ENCODE measurements at regions not wholly inside any gene's neighbourhood (a gene's known extent, or its start where the extent isn't known, plus 50 kb on each side); places are given as distances from the start of the nearest gene placed in this dataset.

DNA sequence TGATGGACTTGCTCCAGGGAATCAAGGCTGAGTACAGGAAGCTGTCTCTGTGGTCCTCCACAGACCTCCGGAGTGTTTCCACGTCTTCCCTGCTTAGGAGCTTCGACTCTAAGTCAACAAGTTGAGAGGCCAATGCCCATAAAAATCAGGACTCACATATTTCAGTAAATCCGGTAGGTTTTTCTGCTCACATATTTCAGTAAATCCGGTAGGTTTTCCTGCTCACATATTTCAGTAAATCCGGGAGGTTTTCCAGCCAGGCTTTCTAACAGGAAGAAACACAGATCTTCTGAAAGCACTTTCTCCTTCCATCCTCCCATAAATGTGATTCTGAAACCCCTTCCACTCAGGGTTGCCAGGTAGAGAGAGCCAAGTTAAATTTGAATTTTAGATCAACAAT is 340.1 kb upstream of the SHH start:
- no peak for DNase-seq
- H3K4me3 ChIP-seq (ENCODE audit: low read depth, low read length) = no peak overlapping the region
- no peaks in the 10 kb centered on the region for H3K36me3 ChIP-seq (ENCODE audit: control insufficient read depth, insufficient read depth, low read length)
- H3K27me3 Mint-ChIP-seq = peaks cover 5% of the 10 kb centered on the region
- no peak overlapping the region for H3K4me3 Mint-ChIP-seq
- no peaks in the 10 kb centered on the region for H3K4me1 Mint-ChIP-seq
- H3K27me3 ChIP-seq (ENCODE audit: control insufficient read depth, insufficient read depth, low read length) = no peaks in the 10 kb centered on the region
- H3K36me3 Mint-ChIP-seq = no peaks in the 10 kb centered on the region
- H3K4me1 ChIP-seq (ENCODE audit: control insufficient read depth, insufficient read depth, low read length, poor library complexity, severe bottlenecking) = no peaks in the 10 kb centered on the region
- no peak for ATAC-seq (ENCODE audit: low read depth in 2 of 2)
- peaks cover 0 to 4% (median 0%) of the 10 kb centered on the region in 7 donors for H3K9me3 Mint-ChIP-seq
- no peak overlapping the region for H3K27ac Mint-ChIP-seq
- no peaks in the 10 kb centered on the region for H3K9me3 ChIP-seq (ENCODE audit: control insufficient read depth in 2 of 2, low read length in 2 of 2)
- H3K27ac ChIP-seq (ENCODE audit: insufficient read depth, low read length, poor library complexity, severe bottlenecking) = no peak overlapping the region

DNA sequence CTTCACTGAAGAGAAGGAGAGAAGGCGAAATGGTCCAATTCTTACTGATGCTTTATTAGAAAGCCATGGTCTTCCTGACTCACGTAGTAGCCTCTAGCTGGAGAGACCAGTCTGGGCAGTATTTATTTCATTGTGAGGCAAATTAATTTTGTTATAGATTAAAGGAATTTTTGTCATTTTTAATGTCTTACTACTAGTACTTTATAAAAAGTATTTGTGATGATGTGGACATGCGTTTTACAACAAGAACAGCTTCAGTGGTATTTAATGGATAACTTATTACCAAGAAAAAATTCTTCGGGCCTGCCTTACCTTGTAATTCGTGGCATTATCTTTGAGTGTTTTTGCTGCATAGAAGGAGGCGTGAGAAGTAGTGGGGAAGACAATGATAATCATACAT is 339.4 kb upstream of the SHH start:
- no peaks in the 10 kb centered on the region for H3K36me3 Mint-ChIP-seq
- ATAC-seq (ENCODE audit: low read depth in 2 of 2) = no peak
- H3K27me3 ChIP-seq (ENCODE audit: control insufficient read depth, insufficient read depth, low read length) = no peaks in the 10 kb centered on the region
- H3K4me1 Mint-ChIP-seq = no peaks in the 10 kb centered on the region
- H3K27ac ChIP-seq (ENCODE audit: insufficient read depth, low read length, poor library complexity, severe bottlenecking) = no peak overlapping the region
- H3K36me3 ChIP-seq (ENCODE audit: control insufficient read depth, insufficient read depth, low read length) = no peaks in the 10 kb centered on the region
- peaks cover under 1% of the 10 kb centered on the region for H3K27me3 Mint-ChIP-seq
- H3K4me3 ChIP-seq (ENCODE audit: low read depth, low read length) = no peak overlapping the region
- no peak for DNase-seq
- no peaks in the 10 kb centered on the region for H3K4me1 ChIP-seq (ENCODE audit: control insufficient read depth, insufficient read depth, low read length, poor library complexity, severe bottlenecking)
- no peaks in the 10 kb centered on the region for H3K9me3 ChIP-seq (ENCODE audit: control insufficient read depth in 2 of 2, low read length in 2 of 2)
- H3K9me3 Mint-ChIP-seq = peaks cover 0 to 4% (median 0%) of the 10 kb centered on the region in 7 donors
- no peak overlapping the region for H3K4me3 Mint-ChIP-seq
- H3K27ac Mint-ChIP-seq = no peak overlapping the region

DNA sequence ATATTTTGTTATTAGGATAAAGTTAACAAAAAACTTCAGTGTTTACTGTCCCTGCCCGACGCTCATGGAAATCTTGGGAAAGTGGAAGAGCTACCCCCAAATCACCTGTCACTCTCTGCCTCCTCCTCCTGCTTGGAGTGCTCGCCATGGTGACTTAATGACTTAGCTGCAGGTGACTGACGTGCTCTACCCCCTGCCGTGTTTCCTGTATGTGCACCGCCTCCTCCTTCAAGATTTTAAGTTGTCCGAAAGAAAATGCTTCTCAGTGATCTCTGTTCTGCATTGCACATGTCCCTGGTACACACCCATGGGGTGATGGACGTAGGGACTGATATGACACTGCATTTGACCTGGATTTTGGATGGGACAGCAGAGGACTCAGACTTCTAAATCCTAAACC is 338.8 kb upstream of the SHH start:
- Histone ChIP-seq H3K27ac (ENCODE audit: insufficient read depth, low read length, poor library complexity, severe bottlenecking) (no peak overlapping the region), H3K36me3 (ENCODE audit: control insufficient read depth, insufficient read depth, low read length) (no peaks in the 10 kb centered on the region), H3K4me3 (ENCODE audit: low read depth, low read length) (no peak overlapping the region), H3K4me1 (ENCODE audit: control insufficient read depth, insufficient read depth, low read length, poor library complexity, severe bottlenecking) (no peaks in the 10 kb centered on the region), H3K27me3 (ENCODE audit: control insufficient read depth, insufficient read depth, low read length) (no peaks in the 10 kb centered on the region), H3K9me3 (ENCODE audit: control insufficient read depth in 2 of 2, low read length in 2 of 2) (no peaks in the 10 kb centered on the region)
- ATAC-seq (ENCODE audit: low read depth in 2 of 2) (no peak), DNase-seq (no peak)
- H3K27ac Mint-ChIP-seq = no peak overlapping the region
- H3K4me1 Mint-ChIP-seq = no peaks in the 10 kb centered on the region
- no peaks in the 10 kb centered on the region for H3K36me3 Mint-ChIP-seq
- H3K4me3 Mint-ChIP-seq = no peak overlapping the region
- no peaks in the 10 kb centered on the region for H3K27me3 Mint-ChIP-seq
- peaks cover 0 to 4% (median 0%) of the 10 kb centered on the region in 7 donors for H3K9me3 Mint-ChIP-seq

DNA sequence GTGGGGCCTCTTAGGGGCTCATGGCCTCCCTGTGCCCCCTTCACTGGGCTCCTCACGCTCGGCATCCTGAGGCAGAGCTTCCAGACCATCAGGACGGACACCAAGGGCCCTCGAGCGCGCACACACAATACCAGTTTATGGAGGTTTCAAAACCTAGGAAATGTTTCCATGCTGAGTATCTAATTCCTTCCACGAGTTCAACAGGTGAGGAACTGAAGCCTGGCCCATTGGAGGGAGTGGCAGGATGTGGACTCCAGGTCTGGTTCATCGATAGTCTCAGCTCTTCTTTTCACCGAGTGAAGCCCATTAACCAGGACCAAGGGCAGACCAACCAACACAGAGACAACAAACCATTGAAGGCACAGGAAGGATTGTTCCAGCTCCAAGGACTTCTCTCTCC is 336.7 kb upstream of the SHH start:
- Mint-ChIP-seq H3K36me3 (no peaks in the 10 kb centered on the region), H3K9me3 (peaks cover 0 to 6% (median 0%) of the 10 kb centered on the region in 7 donors), H3K4me1 (no peaks in the 10 kb centered on the region), H3K27ac (no peak overlapping the region), H3K27me3 (no peaks in the 10 kb centered on the region), H3K4me3 (no peak overlapping the region)
- H3K36me3 ChIP-seq (ENCODE audit: control insufficient read depth, insufficient read depth, low read length) = no peaks in the 10 kb centered on the region
- no peak overlapping the region for H3K4me3 ChIP-seq (ENCODE audit: low read depth, low read length)
- DNase-seq (no peak), ATAC-seq (ENCODE audit: low read depth in 2 of 2) (no peak)
- no peaks in the 10 kb centered on the region for H3K4me1 ChIP-seq (ENCODE audit: control insufficient read depth, insufficient read depth, low read length, poor library complexity, severe bottlenecking)
- H3K9me3 ChIP-seq (ENCODE audit: control insufficient read depth in 2 of 2, low read length in 2 of 2) = no peaks in the 10 kb centered on the region
- no peaks in the 10 kb centered on the region for H3K27me3 ChIP-seq (ENCODE audit: control insufficient read depth, insufficient read depth, low read length)
- H3K27ac ChIP-seq (ENCODE audit: insufficient read depth, low read length, poor library complexity, severe bottlenecking) = no peak overlapping the region

DNA sequence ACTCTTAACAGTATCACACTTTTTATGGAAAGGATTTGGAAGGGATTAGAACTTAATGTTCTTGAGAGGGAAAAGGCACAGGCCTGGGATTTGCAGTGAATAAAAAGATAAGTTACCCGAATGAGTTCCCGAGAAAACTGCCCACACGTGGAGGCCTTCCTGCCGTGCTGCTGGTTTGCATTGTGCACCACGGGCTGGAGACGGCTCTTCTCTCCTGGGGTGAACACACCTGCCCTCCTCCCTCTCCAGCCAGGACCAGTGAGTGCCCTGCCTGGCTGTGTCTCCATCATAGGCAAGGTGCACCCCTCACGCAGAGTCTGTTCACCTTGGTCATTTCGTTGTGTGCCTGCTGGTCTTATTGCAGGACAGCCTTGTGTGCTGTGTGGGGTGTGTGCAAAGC is 336.3 kb upstream of the SHH start:
- no peaks in the 10 kb centered on the region for H3K9me3 ChIP-seq (ENCODE audit: control insufficient read depth in 2 of 2, low read length in 2 of 2)
- Mint-ChIP-seq H3K27ac (no peak overlapping the region), H3K4me3 (no peak overlapping the region), H3K36me3 (no peaks in the 10 kb centered on the region), H3K4me1 (no peaks in the 10 kb centered on the region), H3K9me3 (peaks cover 0 to 6% (median 0%) of the 10 kb centered on the region in 7 donors), H3K27me3 (no peaks in the 10 kb centered on the region)
- no peak for DNase-seq
- H3K27me3 ChIP-seq (ENCODE audit: control insufficient read depth, insufficient read depth, low read length) = no peaks in the 10 kb centered on the region
- no peaks in the 10 kb centered on the region for H3K4me1 ChIP-seq (ENCODE audit: control insufficient read depth, insufficient read depth, low read length, poor library complexity, severe bottlenecking)
- no peaks in the 10 kb centered on the region for H3K36me3 ChIP-seq (ENCODE audit: control insufficient read depth, insufficient read depth, low read length)
- no peak overlapping the region for H3K27ac ChIP-seq (ENCODE audit: insufficient read depth, low read length, poor library complexity, severe bottlenecking)
- H3K4me3 ChIP-seq (ENCODE audit: low read depth, low read length) = no peak overlapping the region
- no peak for ATAC-seq (ENCODE audit: low read depth in 2 of 2)

DNA sequence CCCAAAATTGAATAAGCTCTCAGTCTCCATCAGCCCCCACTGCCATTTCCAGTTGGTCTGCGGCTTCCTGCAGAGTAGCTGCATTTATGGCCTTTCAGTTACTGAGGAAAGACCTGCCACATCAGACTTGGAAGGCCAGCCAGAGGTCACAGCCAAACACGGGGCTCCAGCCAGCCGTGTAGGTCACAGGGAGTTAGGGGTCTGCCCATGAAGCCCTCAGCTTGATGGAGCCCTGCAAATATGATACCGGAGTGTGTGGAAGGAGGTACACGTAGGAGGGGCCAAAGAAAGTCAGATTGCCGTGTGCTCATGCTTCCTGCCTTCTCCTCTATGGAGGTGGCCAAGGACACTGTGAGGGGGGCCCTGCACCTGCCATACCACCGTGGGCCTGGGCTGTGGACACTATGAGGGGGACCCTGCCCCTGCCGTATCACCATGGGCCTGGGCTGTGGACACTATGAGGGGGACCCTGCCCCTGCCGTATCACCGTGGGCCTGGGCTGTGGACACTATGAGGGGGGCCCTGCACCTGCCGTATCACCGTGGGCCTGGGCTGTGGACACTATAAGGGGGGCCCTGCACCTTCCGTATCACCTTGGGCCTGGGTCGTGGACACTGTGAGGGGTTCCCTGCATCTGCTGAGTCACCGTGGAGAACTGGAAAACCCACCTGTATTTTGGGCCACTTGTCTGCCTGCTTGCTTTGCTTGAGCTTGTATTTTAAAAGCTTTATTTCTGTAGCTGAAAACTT is 335.7 kb upstream of the SHH start:
- Mint-ChIP-seq H3K4me3 (no peak overlapping the region), H3K9me3 (peaks cover 0 to 4% (median 0%) of the 10 kb centered on the region in 7 donors), H3K36me3 (no peaks in the 10 kb centered on the region), H3K4me1 (no peaks in the 10 kb centered on the region), H3K27me3 (peaks cover 1% of the 10 kb centered on the region), H3K27ac (no peak overlapping the region)
- ATAC-seq (ENCODE audit: low read depth in 2 of 2) (no peak), DNase-seq (no peak)
- H3K27ac ChIP-seq (ENCODE audit: insufficient read depth, low read length, poor library complexity, severe bottlenecking) = no peak overlapping the region
- no peak overlapping the region for H3K4me3 ChIP-seq (ENCODE audit: low read depth, low read length)
- no peaks in the 10 kb centered on the region for H3K4me1 ChIP-seq (ENCODE audit: control insufficient read depth, insufficient read depth, low read length, poor library complexity, severe bottlenecking)
- H3K36me3 ChIP-seq (ENCODE audit: control insufficient read depth, insufficient read depth, low read length) = no peaks in the 10 kb centered on the region
- H3K27me3 ChIP-seq (ENCODE audit: control insufficient read depth, insufficient read depth, low read length) = no peaks in the 10 kb centered on the region
- no peaks in the 10 kb centered on the region for H3K9me3 ChIP-seq (ENCODE audit: control insufficient read depth in 2 of 2, low read length in 2 of 2)

DNA sequence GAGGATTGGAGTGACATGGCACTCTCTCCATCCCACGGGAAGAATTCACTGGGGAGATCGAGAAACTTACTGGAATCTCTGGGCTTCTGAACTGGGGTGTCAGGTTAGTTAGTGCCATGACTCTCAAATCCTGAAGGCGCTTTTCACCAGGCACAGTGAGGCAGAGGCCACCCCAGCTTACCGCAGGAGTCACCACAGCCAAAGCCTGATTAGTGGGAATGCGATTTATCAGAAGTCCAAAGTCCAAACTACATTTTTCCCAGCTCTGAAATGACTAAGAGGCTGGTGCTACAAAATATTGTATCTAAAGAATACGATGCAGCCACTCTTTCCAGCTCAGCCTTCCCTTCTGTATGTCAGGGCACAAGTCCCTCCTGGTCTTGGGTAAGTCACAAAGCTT is 334.8 kb upstream of the SHH start:
- H3K36me3 Mint-ChIP-seq = no peaks in the 10 kb centered on the region
- H3K36me3 ChIP-seq (ENCODE audit: control insufficient read depth, insufficient read depth, low read length) = no peaks in the 10 kb centered on the region

DNA sequence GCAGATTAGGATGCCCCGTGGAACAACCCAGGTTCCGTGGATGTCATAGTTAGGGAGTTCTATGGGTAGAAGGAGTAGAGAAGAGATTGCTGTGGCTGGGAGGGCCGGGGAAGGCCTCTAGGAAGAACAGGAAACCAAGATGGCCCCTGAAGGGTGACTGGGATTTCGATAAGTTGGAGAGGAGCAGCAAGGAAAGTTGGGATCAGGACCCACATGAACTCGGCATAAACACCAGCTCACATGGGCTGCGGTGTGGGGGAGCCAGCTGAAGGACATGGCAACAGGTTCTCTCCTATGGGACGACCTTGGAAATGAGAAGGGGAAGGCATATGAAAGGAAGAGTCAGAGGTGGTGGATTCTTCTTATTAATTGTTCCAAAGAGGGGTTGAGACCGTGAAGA is 333.7 kb upstream of the SHH start:
- Mint-ChIP-seq H3K27ac (no peak overlapping the region), H3K9me3 (peaks cover 0 to 2% (median 0%) of the 10 kb centered on the region in 7 donors), H3K36me3 (no peaks in the 10 kb centered on the region), H3K4me1 (no peaks in the 10 kb centered on the region), H3K4me3 (no peak overlapping the region), H3K27me3 (peaks cover 4% of the 10 kb centered on the region)
- no peaks in the 10 kb centered on the region for H3K27me3 ChIP-seq (ENCODE audit: control insufficient read depth, insufficient read depth, low read length)
- H3K27ac ChIP-seq (ENCODE audit: insufficient read depth, low read length, poor library complexity, severe bottlenecking) = no peak overlapping the region
- no peak for ATAC-seq (ENCODE audit: low read depth in 2 of 2)
- no peak overlapping the region for H3K4me3 ChIP-seq (ENCODE audit: low read depth, low read length)
- H3K36me3 ChIP-seq (ENCODE audit: control insufficient read depth, insufficient read depth, low read length) = no peaks in the 10 kb centered on the region
- no peaks in the 10 kb centered on the region for H3K9me3 ChIP-seq (ENCODE audit: control insufficient read depth in 2 of 2, low read length in 2 of 2)
- H3K4me1 ChIP-seq (ENCODE audit: control insufficient read depth, insufficient read depth, low read length, poor library complexity, severe bottlenecking) = no peaks in the 10 kb centered on the region
- no peak for DNase-seq

More for the DNA sequence above, 334.8 kb upstream of the SHH start:
- Histone ChIP-seq H3K4me3 (ENCODE audit: low read depth, low read length) (no peak overlapping the region), H3K4me1 (ENCODE audit: control insufficient read depth, insufficient read depth, low read length, poor library complexity, severe bottlenecking) (no peaks in the 10 kb centered on the region), H3K9me3 (ENCODE audit: control insufficient read depth in 2 of 2, low read length in 2 of 2) (no peaks in the 10 kb centered on the region), H3K27ac (ENCODE audit: insufficient read depth, low read length, poor library complexity, severe bottlenecking) (no peak overlapping the region), H3K27me3 (ENCODE audit: control insufficient read depth, insufficient read depth, low read length) (no peaks in the 10 kb centered on the region)
- no peak overlapping the region for H3K4me3 Mint-ChIP-seq
- H3K27ac Mint-ChIP-seq = no peak overlapping the region
- DNase-seq = no peak
- no peaks in the 10 kb centered on the region for H3K4me1 Mint-ChIP-seq
- H3K27me3 Mint-ChIP-seq = peaks cover 4% of the 10 kb centered on the region
- ATAC-seq (ENCODE audit: low read depth in 2 of 2) = no peak
- peaks cover 0 to 4% (median 0%) of the 10 kb centered on the region in 7 donors for H3K9me3 Mint-ChIP-seq
